ENCODE measurements at regions not wholly inside any gene's neighbourhood (a gene's known extent, or its start where the extent isn't known, plus 50 kb on each side); places are given as distances from the start of the nearest gene placed in this dataset.

DNA sequence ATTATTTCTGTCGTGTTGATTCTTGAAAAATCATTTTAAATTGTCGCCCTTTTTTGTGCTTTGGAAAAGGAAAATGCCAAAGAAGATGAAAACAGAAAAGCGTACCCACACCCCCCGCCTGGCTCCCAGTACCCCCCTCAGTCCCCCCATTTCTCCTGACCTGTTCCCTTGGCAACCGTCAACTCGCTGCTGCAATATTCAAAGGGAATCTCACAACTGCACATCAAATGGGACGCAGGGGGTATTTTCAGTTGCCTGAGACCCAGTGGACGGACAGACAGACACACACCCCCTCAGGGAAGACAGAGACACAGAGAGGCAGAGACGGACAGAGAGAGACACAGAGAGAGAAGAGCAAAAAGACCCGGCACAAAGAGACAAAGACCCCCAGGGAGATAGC, 83.5 kb upstream of the PRR20G start:
- DNase-seq = no peak

GRCh38 chr3:127370906-127371305, 83.1 kb upstream of the PRR20G start:
- no peak for DNase-seq

DNA sequence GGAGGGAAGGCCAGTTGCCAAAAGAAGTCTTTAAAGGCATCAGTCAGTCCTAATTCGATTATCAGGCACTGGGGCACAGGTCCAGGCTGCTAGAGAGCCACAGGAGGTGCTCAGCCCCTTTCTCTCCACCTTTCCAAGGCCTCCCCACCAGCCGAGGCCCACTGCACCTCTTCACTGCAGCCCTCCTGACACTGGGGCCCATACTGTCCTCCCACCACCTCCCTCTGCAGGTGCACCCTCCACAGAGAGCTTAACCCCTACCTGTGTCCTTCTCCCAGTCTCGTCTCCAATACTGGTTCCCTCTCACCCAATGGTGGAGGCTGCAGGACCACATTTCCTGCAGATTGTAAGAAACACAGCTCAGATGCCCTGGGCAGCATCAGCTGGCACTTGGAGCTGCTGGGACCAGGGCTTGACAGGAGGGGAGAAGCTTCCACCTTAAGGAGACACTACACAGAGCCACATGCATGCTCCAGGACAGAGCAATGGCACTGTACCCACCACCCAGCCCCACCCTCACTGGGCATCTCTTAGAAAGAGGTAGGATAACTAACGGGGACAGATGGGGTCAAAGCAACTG, 81.6 kb upstream of the PRR20G start:
- no peak for DNase-seq

DNA sequence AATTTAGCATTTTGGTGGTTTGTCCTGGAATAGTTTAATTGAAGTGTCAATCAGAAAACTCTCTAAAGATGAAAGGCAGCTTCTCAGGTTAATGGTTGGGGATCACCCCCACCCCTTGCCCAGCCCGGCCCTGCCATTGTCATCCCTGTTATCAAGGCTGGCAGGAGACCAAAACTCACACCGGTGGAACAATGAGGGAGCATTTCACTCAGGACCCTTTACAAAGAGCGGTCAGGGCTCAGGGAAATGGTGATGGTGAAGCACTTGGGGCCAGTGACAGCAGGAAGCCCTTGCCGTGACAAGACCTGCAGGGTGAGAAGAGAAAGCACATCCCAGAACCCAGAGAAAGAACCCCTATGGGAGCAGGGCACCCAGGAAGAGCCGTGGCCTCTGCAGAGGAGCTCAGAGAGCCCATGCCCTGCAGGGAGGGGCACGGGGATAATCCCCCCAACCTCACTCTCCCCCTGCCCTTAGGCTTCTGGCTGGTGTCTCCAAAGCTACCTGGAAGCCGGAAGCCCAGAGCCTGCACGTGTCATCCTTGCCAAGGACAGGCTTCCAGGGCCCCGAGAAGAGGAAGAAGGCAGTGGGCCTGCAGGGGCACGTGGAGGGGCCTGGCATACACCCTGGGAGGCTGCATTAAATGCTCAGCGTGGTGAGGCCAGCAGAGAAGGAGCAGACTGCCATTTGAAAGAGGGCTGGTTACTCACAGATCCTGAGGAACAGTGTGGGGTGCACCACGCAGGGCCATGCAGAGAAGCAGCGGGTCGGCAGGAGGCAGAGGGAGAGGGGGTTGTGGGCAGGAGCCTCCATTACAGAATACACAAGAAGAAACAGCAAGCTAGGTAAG, 80.6 kb upstream of the PRR20G start:
- no peak for DNase-seq

- DNase-seq = no peak
Observed at GRCh38 chr3:127367593-127367992, 79.7 kb upstream of the PRR20G start.

GRCh38 chr3:127366383-127366782, 78.5 kb upstream of the PRR20G start:
- no peak for DNase-seq

DNA sequence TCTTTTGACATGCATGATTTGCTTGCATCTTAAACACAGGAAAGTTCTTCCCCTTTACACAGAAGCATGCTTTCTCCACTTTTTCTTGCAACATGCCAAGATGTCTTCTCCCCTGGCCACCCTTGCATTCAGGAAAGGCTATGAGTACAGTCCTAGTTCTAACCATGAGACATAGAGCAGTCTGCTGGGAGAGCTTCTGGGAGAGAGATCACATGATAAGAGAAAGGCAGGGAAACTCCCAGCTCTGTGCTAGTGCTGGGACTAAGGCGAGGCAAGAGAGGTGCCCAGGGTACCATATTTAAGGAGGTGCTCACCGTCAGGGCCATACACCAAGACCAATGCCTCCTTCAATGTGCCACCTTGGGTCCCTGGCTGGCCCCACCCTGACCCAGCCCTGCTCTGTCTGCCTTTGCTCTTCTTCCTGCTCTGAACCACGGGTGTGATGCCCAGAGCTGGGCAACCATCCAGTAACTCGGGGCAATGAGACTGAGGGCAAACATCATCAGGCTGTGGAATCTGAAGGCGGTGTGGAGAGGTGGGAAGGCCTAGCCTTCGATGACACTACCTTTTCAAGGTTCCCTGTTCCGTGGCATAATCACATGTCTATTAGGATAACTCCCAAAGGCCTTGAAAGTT, 77.4 kb upstream of the PRR20G start:
- no peak for DNase-seq

DNA sequence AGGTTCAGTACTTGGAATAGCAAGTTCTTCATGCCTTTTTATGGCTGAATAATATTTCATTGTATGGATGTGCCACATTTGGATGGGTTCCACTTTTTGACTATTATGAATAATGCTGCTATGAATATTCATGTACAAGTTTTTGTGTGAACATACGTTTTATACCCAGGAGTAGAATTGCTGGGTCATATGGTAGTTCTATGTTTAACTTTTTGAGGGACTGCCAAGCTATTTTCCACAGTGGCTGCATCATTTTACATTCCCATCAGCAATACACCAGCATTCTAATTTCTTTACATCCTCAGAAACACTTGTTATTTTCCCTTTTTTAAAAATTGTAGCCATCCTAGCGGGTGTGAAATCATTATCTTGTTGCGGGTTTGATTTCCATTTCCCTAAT, 76.0 kb upstream of the PRR20G start:
- no peak for DNase-seq

DNA sequence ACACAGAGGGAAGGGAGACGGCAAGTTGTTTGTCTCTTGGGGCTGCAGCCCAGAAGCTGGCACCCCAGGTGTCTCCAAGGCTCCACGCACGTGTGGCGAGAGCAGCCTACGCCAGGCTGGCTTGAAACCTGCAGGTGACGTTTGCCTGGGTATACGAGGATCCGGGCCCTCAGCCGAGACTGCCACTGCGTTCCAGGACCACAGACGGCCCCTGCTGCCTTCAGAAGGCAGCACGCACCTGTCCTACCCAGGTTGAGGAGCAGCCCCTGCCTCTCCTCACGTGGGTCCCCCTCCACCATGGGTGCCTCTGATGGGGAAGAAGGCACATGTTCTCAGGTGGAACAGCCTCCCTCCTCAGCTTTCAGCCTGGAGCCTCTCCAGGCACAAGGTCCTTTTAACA, 75.3 kb upstream of the PRR20G start:
- DNase-seq = no peak

DNA sequence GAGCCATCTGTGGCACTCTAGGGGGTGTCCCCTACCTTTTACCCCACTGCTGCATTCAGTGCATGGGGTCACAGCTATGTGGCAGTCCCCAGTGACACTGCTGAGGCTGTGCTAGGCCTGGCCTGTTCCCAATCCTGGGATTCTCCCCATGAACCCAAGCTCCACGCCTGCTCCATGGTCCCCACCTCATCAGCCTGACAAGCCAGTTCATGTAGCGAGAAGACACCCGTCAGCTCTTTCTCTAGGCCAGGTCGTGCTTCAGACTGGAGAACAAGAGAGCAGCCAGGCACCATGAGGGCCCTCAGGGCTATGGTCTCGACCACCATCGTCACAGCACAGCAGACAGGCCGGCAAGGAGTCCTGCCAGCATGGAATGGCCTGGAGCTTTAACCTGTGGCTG, 72.8 kb upstream of the PRR20G start:
- no peak for DNase-seq

DNA sequence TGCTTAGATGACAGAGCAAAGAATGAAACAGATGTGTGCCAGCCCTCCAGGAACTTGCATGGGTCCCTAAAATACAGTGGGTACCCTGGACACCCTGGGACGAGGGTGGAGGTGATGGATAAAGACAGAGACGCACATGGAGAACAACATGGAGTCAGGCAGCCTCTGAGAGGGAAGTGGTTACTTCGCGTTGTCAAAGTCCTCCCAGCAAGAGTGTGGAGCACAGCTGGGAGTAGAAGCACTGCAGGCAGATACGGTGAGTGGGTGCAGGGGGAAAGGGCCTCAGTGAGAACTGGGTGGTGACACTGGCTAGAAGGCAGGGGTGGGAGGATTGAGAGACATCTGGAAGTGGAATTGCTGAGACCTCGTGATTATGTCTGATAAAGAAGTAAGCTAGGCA, 70.8 kb upstream of the PRR20G start:
- DNase-seq = no peak

DNA sequence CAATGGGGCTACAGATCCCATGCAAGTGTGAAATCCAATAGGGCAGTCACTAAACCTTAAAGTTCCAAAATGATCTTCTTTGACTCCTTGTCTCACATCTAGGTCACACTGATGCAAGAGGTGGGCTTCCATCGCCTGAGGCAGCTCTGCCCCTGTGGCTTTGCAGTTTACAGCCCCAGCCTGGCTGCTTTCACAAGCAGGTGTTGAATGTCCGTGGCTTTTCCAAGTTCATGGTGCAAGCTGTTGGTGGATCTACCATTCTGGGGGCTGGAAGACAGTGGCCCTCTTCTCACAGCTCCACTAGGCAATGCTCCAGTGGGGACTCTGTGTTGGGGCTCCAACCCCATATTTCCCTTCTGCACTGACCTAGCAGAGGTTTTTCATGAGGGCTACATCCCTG, 68.5 kb upstream of the PRR20G start:
- DNase-seq = no peak

DNA sequence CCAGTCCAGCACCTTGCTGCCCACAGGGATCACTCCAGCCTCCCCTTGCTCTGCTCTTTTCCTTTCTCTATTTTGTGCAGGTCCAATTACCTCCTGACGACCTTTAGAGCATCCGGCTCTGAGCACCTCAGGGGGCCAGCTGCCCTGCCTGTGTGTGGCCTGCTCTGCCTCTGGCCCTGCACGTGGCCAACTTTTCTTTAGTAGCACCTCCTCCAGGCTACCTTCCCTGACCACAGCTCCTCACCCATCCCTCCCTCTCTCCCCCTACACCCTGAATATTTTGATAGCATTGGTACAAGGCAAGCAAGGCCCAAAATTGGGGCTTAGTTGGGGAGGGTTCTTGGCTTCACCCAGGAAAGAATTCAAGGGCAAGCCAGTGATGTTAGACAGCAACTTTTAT, 66.9 kb upstream of the PRR20G start:
- no peak for DNase-seq

GRCh38 chr3:127352612-127353011, 64.8 kb upstream of the PRR20G start:
- DNase-seq = no peak

GRCh38 chr3:127351775-127352350, 64.0 kb upstream of the PRR20G start:
- DNase-seq = no peak

- DNase-seq = no peak
Observed at GRCh38 chr3:127351321-127351720, 63.5 kb upstream of the PRR20G start.

DNA sequence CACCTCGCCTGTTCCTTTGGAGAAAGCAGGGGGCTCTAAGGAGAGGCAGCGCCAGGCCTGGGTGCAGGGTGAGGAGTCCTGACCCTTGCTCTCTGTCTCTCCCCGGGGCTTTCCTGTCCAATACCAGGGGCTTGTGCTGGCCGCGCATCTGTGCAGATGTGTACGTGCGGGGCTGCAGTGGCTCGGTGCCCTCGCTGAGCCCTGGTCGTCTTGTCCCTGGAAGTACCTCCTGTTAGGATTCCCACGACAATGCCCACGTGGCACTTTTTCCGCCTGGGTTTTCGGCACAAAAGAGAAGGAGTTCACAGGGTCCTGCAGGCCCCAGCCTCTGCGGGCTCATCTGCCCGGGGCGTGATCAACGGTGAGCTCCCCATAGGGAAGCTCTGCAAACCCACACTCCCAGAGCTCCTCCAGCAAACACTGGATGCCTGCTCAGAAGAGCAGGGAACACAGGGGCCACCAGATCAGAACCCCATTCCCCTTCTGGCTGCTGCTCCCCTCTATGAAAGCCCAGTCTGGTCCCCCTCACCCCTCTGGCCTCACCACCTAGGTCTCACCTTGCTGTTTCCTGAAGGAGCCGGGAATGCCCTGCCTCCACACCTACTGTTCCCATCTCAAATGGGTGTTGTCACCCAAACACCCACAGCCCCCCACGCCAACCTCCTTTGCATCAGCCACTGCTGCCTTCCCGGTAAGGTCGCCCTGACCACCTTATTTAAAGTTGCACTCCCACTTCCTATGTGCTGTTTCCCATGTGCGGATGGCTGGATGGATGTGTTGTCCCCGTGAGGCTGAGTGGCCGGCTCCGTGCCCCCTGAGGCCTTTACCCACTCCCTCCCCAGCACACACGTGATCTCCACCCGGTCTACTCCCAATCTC, 62.6 kb upstream of the PRR20G start:
- no peak for DNase-seq

GRCh38 chr3:127349501-127350171, 61.8 kb upstream of the PRR20G start:
- DNase-seq = no peak

- no peak for DNase-seq
Observed at GRCh38 chr3:127342735-127343134, 54.9 kb upstream of the PRR20G start.

DNA sequence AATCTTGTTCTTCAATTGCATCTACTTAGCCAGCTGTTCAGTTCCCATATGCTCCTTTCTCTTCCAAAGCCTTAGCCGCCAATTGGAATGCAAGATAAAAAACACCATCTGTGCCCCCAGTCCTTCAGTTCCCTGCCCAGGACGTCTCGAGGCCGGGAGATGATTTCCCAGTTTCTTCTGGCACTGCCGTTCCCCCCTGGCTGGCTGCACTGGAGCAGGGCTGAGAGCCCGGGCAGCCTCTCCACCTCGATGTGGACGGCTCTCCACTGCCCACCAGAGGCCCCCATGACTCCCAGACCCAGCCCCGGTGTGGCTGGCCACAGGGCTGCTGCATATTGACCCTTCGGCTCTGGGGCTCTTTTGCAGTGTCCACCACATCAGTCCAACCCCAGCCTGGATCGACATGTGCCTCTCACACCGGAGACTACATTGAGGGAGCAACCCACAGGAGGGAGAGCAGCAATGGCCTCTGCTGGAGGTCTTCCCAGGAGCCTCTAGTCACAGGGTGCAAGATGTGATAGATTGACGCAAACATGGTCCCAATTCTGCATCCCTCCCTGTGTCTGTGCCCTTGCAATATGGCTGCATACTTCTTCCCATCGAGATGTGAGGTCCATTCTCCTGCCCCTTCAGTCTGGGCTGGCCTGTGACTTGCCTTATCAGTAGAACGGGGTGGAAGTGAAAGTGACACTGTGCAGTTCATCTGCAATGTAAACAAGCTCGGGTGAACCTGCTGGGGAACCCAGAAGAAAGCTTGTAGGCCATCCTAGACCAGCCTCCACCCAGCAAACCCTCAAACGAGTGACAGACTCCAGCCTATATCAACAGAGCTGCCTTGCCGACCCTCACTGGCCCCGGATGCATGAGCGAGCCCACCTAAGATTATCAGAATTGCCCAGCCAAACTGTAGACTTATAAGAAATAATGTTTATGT, 52.3 kb upstream of the PRR20G start:
- no peak for DNase-seq

DNA sequence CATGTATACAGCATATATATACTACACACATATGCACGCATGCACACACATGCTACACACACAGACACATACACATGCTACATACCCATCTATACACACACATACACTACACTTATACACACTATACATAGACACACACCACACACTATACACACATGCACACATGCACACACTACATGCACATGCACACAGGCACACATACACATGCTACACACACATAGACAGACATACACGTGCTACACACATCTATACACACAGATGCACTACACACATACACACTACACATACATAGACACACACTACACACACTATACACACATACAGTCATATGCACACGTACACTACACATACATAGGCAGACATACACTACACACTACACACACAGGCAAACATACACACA, 51.2 kb upstream of the PRR20G start:
- no peak for DNase-seq
